GM18517 (cell line): ENCODE measurements at regions not wholly inside any gene's neighbourhood (a gene's known extent, or its start where the extent isn't known, plus 50 kb on each side); places are given as distances from the start of the nearest gene placed in this dataset.
A peak's percentile ranks its signal among the peaks of the same experiment; 100 is the strongest.
"Not testable (repeated sequence)": the region's sequence is repeated elsewhere in the genome, so short reads cannot be mapped to it uniquely, and the experiment has no call there.

Source experiments
- ATAC-seq: cut with Tn5 transposase; IDR thresholded peaks from one replicate; pipeline ENCODE4 v1.9.1; 2021; ENCODE audit warnings: mild to moderate bottlenecking, moderate library complexity; ENCODE audit not compliant: unreplicated experiment

- ATAC-seq, result peak; percentile 95
Observed at GRCh38 chr1:206256935-206257334, 53.6 kb downstream of the SRGAP2 start.

- not testable (repeated sequence) for ATAC-seq
Observed at GRCh38 chr1:206261473-206261872, 58.1 kb downstream of the SRGAP2 start.

- ATAC-seq, result not testable (repeated sequence)
Observed at GRCh38 chr1:206262424-206262823, 59.1 kb downstream of the SRGAP2 start.

- ATAC-seq, result not testable (repeated sequence)
Observed at GRCh38 chr1:206264916-206265315, 61.6 kb downstream of the SRGAP2 start.

- not testable (repeated sequence) for ATAC-seq
Observed at GRCh38 chr1:206271153-206271552, 67.8 kb downstream of the SRGAP2 start.

GRCh38 chr1:206273104-206273503, 69.8 kb downstream of the SRGAP2 start:
- ATAC-seq, result not testable (repeated sequence)

- not testable (repeated sequence) for ATAC-seq
Observed at GRCh38 chr1:206276143-206276542, 72.8 kb downstream of the SRGAP2 start.

GRCh38 chr1:206278683-206279082, 75.3 kb downstream of the SRGAP2 start:
- not testable (repeated sequence) for ATAC-seq

- not testable (repeated sequence) for ATAC-seq
Observed at GRCh38 chr1:206280683-206281082, 77.3 kb downstream of the SRGAP2 start.

GRCh38 chr1:206281912-206282654, 78.7 kb downstream of the SRGAP2 start:
- not testable (repeated sequence) for ATAC-seq

- peak; percentile 37 for ATAC-seq
Observed at GRCh38 chr1:206285024-206285960, 82.0 kb downstream of the SRGAP2 start.

- not testable (repeated sequence) for ATAC-seq
Observed at GRCh38 chr1:206287759-206288158, 84.4 kb downstream of the SRGAP2 start.

GRCh38 chr1:206288453-206288852, 85.1 kb downstream of the SRGAP2 start:
- not testable (repeated sequence) for ATAC-seq

GRCh38 chr1:206297145-206298031, 94.0 kb downstream of the SRGAP2 start:
- ATAC-seq, result not testable (repeated sequence)

- ATAC-seq, result not testable (repeated sequence)
Observed at GRCh38 chr1:206298032-206298392, 94.7 kb downstream of the SRGAP2 start.

GRCh38 chr1:206299181-206299791, 95.9 kb downstream of the SRGAP2 start:
- ATAC-seq, result not testable (repeated sequence)

- not testable (repeated sequence) for ATAC-seq
Observed at GRCh38 chr1:206299942-206300341, 96.6 kb downstream of the SRGAP2 start.

- ATAC-seq, result not testable (repeated sequence)
Observed at GRCh38 chr1:206302056-206302455, 98.7 kb downstream of the SRGAP2 start.

GRCh38 chr1:206307442-206307841, 104.1 kb downstream of the SRGAP2 start:
- not testable (repeated sequence) for ATAC-seq

GRCh38 chr1:206310948-206311347, 107.6 kb downstream of the SRGAP2 start:
- ATAC-seq, result not testable (repeated sequence)
